ENCODE measurements at regions not wholly inside any gene's neighbourhood (a gene's known extent, or its start where the extent isn't known, plus 50 kb on each side); places are given as distances from the start of the nearest gene placed in this dataset.

DNA sequence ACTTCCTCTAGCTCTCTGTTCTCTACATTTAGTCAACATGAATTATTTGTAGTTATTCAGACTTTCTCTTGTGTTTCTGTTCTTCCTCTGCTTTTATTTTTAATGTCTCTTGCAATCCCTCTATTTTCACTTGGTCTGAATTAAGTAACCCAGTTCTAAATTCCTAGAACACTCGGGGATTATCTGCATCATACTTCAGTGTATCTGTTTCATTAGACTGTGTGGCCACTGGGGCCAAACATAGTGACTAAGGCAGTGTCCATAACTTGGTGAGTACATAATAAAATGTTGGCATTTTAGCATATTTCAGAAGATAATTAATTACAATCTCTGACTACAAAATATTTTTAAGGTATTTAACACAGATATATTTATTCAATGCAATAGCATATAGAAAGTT lies 1087.2 kb upstream of the B3GALT2 start:
- Histone ChIP-seq H3K27me3 (no peaks in the 10 kb centered on the region), H3K4me3 (no peak overlapping the region), H3K4me1 (no peaks in the 10 kb centered on the region), H3K27ac (no peak overlapping the region), H3K9me3 (no peaks in the 10 kb centered on the region), H3K36me3 (no peaks in the 10 kb centered on the region)
- DNase-seq, result no peak
- no peak for TF ChIP-seq POLR2A (IDR thresholded peaks at IDR 0.05)
- TF ChIP-seq, protein P1, sequence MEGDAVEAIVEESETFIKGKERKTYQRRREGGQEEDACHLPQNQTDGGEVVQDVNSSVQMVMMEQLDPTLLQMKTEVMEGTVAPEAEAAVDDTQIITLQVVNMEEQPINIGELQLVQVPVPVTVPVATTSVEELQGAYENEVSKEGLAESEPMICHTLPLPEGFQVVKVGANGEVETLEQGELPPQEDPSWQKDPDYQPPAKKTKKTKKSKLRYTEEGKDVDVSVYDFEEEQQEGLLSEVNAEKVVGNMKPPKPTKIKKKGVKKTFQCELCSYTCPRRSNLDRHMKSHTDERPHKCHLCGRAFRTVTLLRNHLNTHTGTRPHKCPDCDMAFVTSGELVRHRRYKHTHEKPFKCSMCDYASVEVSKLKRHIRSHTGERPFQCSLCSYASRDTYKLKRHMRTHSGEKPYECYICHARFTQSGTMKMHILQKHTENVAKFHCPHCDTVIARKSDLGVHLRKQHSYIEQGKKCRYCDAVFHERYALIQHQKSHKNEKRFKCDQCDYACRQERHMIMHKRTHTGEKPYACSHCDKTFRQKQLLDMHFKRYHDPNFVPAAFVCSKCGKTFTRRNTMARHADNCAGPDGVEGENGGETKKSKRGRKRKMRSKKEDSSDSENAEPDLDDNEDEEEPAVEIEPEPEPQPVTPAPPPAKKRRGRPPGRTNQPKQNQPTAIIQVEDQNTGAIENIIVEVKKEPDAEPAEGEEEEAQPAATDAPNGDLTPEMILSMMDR (IDR thresholded peaks at IDR 0.05), result no peak

DNA sequence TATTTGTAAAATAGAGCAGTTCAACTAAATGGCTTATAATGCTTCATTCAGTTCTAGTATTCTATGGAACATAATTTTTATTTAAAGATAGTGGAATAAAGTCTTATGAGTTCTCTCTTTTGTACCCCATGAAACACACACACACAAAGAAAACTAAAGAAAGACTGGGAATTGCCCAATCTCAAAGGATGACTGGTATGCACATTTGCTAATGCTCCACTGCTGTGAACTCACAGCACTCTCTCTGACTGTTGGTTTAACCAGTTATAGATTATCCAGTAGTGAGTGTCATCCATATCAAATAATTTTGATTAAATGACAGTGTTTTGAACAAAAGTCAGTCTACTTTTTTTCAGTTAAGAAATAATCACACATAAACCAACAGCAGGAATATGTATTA lies 1082.4 kb upstream of the B3GALT2 start:
- no peaks in the 10 kb centered on the region for H3K4me1 ChIP-seq
- TF ChIP-seq POLR2A (IDR thresholded peaks at IDR 0.05), result no peak
- TF ChIP-seq, protein P1 (IDR thresholded peaks at IDR 0.05), result no peak
- DNase-seq, result no peak
- no peak overlapping the region for H3K4me3 ChIP-seq
- no peak overlapping the region for H3K27ac ChIP-seq
- H3K27me3 ChIP-seq, result no peaks in the 10 kb centered on the region
- H3K36me3 ChIP-seq, result no peaks in the 10 kb centered on the region
- H3K9me3 ChIP-seq, result no peaks in the 10 kb centered on the region

DNA sequence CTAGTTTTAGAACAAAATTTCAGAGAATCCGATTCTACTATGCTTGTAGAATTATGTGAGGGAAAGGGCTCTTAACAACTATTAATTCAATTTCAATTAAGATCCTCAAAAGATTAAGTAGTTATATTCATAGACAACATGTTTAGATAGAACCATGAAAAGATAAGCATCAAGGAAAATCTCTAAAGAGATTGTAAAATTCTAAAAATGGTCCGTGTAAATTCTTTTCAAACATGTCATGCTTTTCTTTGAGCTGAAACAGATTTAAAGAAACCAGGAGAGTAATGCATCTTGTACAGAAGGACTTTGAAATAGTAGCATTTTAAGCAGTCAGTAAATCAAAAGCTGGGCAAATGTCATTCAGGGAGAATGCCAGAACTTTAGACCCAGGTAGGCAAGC lies 1080.6 kb upstream of the B3GALT2 start:
- Histone ChIP-seq H3K27ac (no peak overlapping the region), H3K9me3 (no peaks in the 10 kb centered on the region), H3K36me3 (no peaks in the 10 kb centered on the region), H3K27me3 (no peaks in the 10 kb centered on the region), H3K4me1 (no peaks in the 10 kb centered on the region), H3K4me3 (no peak overlapping the region)
- no peak for DNase-seq
- TF ChIP-seq POLR2A (IDR thresholded peaks at IDR 0.05), result no peak
- TF ChIP-seq, protein P1 (IDR thresholded peaks at IDR 0.05), result no peak

DNA sequence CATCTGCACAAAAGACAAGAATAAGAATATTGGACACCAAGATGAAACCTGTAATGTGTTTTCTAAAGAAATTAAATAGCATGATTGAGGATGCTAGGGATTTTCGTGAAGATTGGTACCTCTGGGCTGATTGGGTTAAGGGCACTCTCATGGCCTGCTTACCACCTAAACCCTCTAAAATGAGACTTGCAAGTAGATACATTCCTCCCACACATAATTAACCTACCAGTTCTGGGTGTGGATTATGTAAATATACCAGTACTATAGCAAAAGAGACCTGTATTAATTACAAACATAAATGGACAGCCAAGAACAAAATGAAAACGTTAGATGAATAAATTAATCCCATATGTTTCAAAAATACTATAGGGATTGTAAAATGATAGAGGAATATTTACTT lies 1069.6 kb upstream of the B3GALT2 start:
- TF ChIP-seq POLR2A (IDR thresholded peaks at IDR 0.05), result no peak
- TF ChIP-seq, protein P1 (IDR thresholded peaks at IDR 0.05), result no peak
- H3K9me3 ChIP-seq, result no peaks in the 10 kb centered on the region
- no peak overlapping the region for H3K4me3 ChIP-seq
- no peaks in the 10 kb centered on the region for H3K36me3 ChIP-seq
- no peaks in the 10 kb centered on the region for H3K4me1 ChIP-seq
- no peak overlapping the region for H3K27ac ChIP-seq
- DNase-seq, result no peak
- no peaks in the 10 kb centered on the region for H3K27me3 ChIP-seq

DNA sequence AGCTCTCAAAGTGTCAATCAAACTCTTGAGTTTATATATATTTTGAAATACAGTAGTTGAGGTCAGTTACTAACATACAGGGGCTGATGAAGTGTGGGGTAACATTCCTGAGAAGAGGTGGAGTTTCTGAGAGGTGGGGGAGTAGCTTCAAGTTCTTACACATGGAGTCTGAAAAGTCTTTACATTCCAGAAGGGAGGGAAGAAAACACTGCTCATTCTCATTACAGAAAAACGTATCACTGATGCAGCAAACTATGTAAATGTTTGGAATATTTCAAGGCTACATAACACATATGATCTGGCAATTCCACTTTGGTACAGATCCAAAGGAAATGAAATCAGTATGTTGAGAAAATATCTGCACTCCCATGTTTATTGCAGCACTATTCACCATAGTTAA lies 1065.8 kb upstream of the B3GALT2 start:
- TF ChIP-seq, protein P1 (IDR thresholded peaks at IDR 0.05), result no peak
- no peak for TF ChIP-seq POLR2A (IDR thresholded peaks at IDR 0.05)
- Histone ChIP-seq H3K27me3 (no peaks in the 10 kb centered on the region), H3K9me3 (no peaks in the 10 kb centered on the region), H3K4me3 (no peak overlapping the region), H3K27ac (no peak overlapping the region), H3K36me3 (no peaks in the 10 kb centered on the region), H3K4me1 (no peaks in the 10 kb centered on the region)
- no peak for DNase-seq

DNA sequence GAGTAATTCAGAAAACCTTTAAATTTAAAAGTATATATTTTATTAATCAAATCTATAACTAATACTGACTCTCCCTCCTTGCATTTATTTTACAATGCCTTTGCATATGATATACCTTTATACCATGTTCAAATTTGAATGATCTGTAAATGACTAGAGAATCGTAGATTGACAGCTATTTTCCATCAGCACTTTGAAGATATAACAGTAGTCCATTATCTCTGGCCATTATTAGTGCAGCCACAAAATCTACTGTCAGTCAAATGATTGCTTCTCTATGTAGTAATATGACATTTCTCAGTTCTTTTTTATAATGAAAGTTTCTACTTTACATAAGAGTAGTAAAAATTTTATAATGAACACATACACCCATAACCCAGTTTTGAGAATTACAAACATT lies 1054.8 kb upstream of the B3GALT2 start:
- no peaks in the 10 kb centered on the region for H3K4me1 ChIP-seq

More for the DNA sequence above, 1054.8 kb upstream of the B3GALT2 start:
- TF ChIP-seq, protein P1 (IDR thresholded peaks at IDR 0.05), result no peak
- Histone ChIP-seq H3K9me3 (no peaks in the 10 kb centered on the region), H3K27me3 (no peaks in the 10 kb centered on the region), H3K4me3 (no peak overlapping the region), H3K27ac (no peak overlapping the region), H3K36me3 (no peaks in the 10 kb centered on the region)
- DNase-seq, result no peak
